Central memory CD8-positive, alpha-beta T cell (primary cell): ENCODE measurements at regions not wholly inside any gene's neighbourhood (a gene's known extent, or its start where the extent isn't known, plus 50 kb on each side); places are given as distances from the start of the nearest gene placed in this dataset.

Experiments
- ATAC-seq: fragments of 150-1000 bp; cut with Tn5 transposase; replicated peaks from 2 replicates; pipeline ENCODE4 v1.10.0; 2022; ENCODE audit warnings: mild to moderate bottlenecking, moderate FRiP score, moderate number of reproducible peaks; ENCODE audit not compliant: poor library complexity, severe bottlenecking; ENCODE audit errors: extremely low read depth
- DNase-seq, 2 donors: peaks; one replicate each; pipeline ENCODE4 v3.0.0; 2021; ENCODE audit warnings: low spot score in 2 of 2
- H3K27ac Mint-ChIP-seq: one replicate; pipeline ENCODE4 v1.8.0; 2022; ENCODE audit warnings: low read depth, mild to moderate bottlenecking, moderate library complexity, mixed read lengths
- H3K27me3 Mint-ChIP-seq: one replicate; pipeline ENCODE4 v1.8.0; 2022; ENCODE audit warnings: mixed read lengths
- H3K36me3 Mint-ChIP-seq: one replicate; pipeline ENCODE4 v1.8.0; 2022; ENCODE audit warnings: mild to moderate bottlenecking, moderate library complexity, mixed read lengths; ENCODE audit not compliant: insufficient read depth
- H3K4me1 Mint-ChIP-seq: one replicate; pipeline ENCODE4 v1.8.0; 2022; ENCODE audit warnings: mixed read lengths
- H3K4me3 Mint-ChIP-seq: one replicate; pipeline ENCODE4 v1.8.0; 2022; ENCODE audit warnings: mild to moderate bottlenecking, moderate library complexity, mixed read lengths
- H3K9me3 Mint-ChIP-seq: one replicate; pipeline ENCODE4 v1.8.0; 2022; ENCODE audit warnings: mixed read lengths

- ATAC-seq = no peak
- Mint-ChIP-seq H3K27ac (no peak overlapping the region), H3K4me3 (no peak overlapping the region), H3K36me3 (no peaks in the 10 kb centered on the region), H3K9me3 (no peaks in the 10 kb centered on the region), H3K27me3 (peaks cover 25% of the 10 kb centered on the region), H3K4me1 (no peaks in the 10 kb centered on the region)
- DNase-seq = no peak
These were observed 172.5 kb downstream of the DHX15 start for GRCh38 chr4:24411806-24412205.

DNA sequence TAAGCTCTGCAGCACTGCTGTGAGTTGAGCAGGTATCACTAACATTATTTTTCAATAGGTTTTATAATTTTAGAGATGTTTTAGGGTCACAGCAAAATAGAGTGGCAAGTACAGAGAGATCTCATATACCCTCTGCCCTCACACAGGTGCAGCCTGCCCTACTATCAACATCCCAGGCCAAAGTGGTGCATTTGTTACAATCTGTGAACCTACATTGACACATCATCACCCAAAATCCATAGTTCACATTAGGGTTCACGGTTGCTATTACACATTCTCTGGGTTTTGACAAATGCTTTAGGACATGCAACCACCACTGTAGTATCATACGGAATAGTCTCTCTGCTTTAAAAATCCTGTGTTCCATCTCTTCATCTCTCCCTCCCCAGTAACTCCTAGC, 173.1 kb downstream of the DHX15 start:
- H3K36me3 Mint-ChIP-seq = no peaks in the 10 kb centered on the region
- no peak overlapping the region for H3K4me3 Mint-ChIP-seq
- H3K4me1 Mint-ChIP-seq = no peaks in the 10 kb centered on the region
- no peak for ATAC-seq
- H3K9me3 Mint-ChIP-seq = no peaks in the 10 kb centered on the region
- no peak for DNase-seq
- peaks cover 20% of the 10 kb centered on the region for H3K27me3 Mint-ChIP-seq
- H3K27ac Mint-ChIP-seq = no peak overlapping the region

DNA sequence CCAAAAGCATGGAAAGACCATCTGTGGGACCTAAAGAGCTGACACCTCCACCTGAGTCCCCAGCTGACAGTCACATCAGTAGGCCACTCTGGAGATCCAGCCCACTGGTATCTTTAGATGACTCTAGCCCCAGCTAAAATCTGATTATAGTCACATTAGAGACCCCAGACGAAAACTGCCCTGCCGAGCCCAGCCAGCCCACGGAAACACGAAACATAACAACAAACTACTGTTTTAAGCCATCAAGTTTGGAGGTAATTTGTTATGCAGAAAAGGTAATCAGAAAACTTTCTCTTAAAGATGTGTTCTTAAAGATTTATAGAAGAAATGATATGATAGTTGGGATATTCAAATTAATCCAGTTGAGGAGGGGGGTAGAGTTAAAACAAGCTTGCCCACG, 175.7 kb downstream of the DHX15 start:
- Mint-ChIP-seq H3K27me3 (peaks cover 10% of the 10 kb centered on the region), H3K4me1 (no peaks in the 10 kb centered on the region), H3K27ac (no peak overlapping the region), H3K9me3 (no peaks in the 10 kb centered on the region), H3K4me3 (no peak overlapping the region), H3K36me3 (no peaks in the 10 kb centered on the region)
- no peak for DNase-seq
- ATAC-seq = no peak

- DNase-seq = no peak
- Mint-ChIP-seq H3K9me3 (no peaks in the 10 kb centered on the region), H3K27ac (no peak overlapping the region), H3K36me3 (peaks cover 1% of the 10 kb centered on the region), H3K4me3 (no peak overlapping the region), H3K27me3 (peaks cover 11% of the 10 kb centered on the region), H3K4me1 (no peaks in the 10 kb centered on the region)
- ATAC-seq = no peak
These were observed 178.4 kb downstream of the DHX15 start for GRCh38 chr4:24405926-24406325.

DNA sequence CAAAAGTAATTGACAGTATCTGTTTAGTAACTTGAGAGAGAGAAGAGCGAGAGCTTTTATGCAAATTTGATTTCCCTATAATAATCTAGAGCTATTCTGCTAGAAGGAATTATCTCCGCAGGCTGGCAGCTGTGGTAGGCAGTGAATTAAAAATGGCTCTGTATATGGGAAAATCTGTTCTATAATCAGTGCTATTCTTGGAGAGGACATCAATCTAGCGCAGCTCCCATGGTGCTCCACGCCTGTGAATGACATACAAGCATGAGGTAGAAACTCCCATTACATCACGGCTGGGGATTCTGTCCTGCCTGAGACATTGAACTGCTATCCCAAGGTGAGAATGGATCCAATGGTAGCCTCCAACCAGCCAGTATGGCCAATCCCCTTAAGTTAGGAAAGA, 179.0 kb downstream of the DHX15 start:
- no peak overlapping the region for H3K4me3 Mint-ChIP-seq
- H3K9me3 Mint-ChIP-seq = no peaks in the 10 kb centered on the region
- no peak for DNase-seq
- no peak for ATAC-seq
- no peak overlapping the region for H3K27ac Mint-ChIP-seq
- H3K27me3 Mint-ChIP-seq = peaks cover 13% of the 10 kb centered on the region
- H3K4me1 Mint-ChIP-seq = no peaks in the 10 kb centered on the region
- H3K36me3 Mint-ChIP-seq = peaks cover 1% of the 10 kb centered on the region

DNA sequence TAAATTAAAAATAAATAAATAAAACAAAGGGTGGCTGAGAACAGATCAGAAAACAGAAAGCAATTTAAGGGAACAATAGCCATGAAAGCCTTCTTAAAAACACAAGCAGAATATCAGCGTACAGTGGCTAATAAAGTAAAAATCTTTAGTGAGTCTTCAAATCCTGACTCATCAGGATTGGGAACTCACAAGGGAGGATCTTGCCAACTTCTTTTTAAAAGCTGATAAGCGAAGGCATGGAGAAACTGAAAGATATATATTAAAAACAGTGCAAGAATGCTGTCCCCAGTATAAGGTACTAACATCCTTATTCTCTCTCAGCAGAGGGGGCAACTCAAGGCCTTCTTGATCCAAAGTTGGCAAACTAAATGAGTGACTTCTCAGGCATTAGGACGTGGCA, 180.1 kb downstream of the DHX15 start:
- H3K4me1 Mint-ChIP-seq = no peaks in the 10 kb centered on the region
- H3K4me3 Mint-ChIP-seq = no peak overlapping the region
- H3K36me3 Mint-ChIP-seq = peaks cover 1% of the 10 kb centered on the region
- H3K9me3 Mint-ChIP-seq = no peaks in the 10 kb centered on the region
- no peak overlapping the region for H3K27ac Mint-ChIP-seq
- peaks cover 13% of the 10 kb centered on the region for H3K27me3 Mint-ChIP-seq
- ATAC-seq = no peak
- DNase-seq = no peak

DNA sequence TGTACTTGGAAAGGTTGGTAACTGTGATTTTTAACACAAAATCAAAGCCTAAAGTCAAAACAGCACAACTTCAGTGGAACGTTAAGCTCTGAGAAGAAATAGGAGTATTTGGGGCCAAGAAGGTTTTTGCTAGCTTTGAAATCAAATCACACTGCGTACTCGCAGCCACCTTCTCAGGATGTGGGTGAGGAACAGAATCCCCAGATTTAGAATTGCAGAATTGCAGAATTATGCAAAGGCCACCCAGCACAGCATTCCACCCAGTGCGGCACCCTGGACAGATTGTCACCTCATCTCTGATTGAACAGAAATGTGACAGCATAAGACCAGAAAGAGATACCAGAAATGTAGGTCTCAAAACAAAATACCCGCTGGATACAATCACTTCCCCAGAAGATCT, 181.1 kb downstream of the DHX15 start:
- H3K27me3 Mint-ChIP-seq = peaks cover 13% of the 10 kb centered on the region
- no peaks in the 10 kb centered on the region for H3K9me3 Mint-ChIP-seq
- H3K27ac Mint-ChIP-seq = no peak overlapping the region
- H3K4me1 Mint-ChIP-seq = no peaks in the 10 kb centered on the region
- no peak for ATAC-seq
- no peak overlapping the region for H3K4me3 Mint-ChIP-seq
- no peak for DNase-seq
- H3K36me3 Mint-ChIP-seq = peaks cover 1% of the 10 kb centered on the region

GRCh38 chr4:24400537-24400936, 183.8 kb downstream of the DHX15 start:
- H3K27me3 Mint-ChIP-seq = peaks cover 23% of the 10 kb centered on the region

GRCh38 chr4:24396988-24397387, 187.4 kb downstream of the DHX15 start:
- DNase-seq (no peak), ATAC-seq (no peak)
- Mint-ChIP-seq H3K4me3 (no peak overlapping the region), H3K27me3 (peaks cover 22% of the 10 kb centered on the region), H3K36me3 (peaks cover 1% of the 10 kb centered on the region), H3K9me3 (no peaks in the 10 kb centered on the region), H3K4me1 (no peaks in the 10 kb centered on the region), H3K27ac (no peak overlapping the region)

More at GRCh38 chr4:24400537-24400936, 183.8 kb downstream of the DHX15 start:
- no peak overlapping the region for H3K4me3 Mint-ChIP-seq
- ATAC-seq = no peak
- no peaks in the 10 kb centered on the region for H3K9me3 Mint-ChIP-seq
- peaks cover 1% of the 10 kb centered on the region for H3K36me3 Mint-ChIP-seq
- no peak overlapping the region for H3K27ac Mint-ChIP-seq
- DNase-seq = no peak
- H3K4me1 Mint-ChIP-seq = no peaks in the 10 kb centered on the region

GRCh38 chr4:24395937-24396336, 188.4 kb downstream of the DHX15 start:
- Mint-ChIP-seq H3K36me3 (no peaks in the 10 kb centered on the region), H3K4me1 (no peaks in the 10 kb centered on the region), H3K9me3 (no peaks in the 10 kb centered on the region), H3K4me3 (no peak overlapping the region), H3K27ac (no peak overlapping the region), H3K27me3 (peaks cover 11% of the 10 kb centered on the region)
- no peak for ATAC-seq
- DNase-seq = no peak

DNA sequence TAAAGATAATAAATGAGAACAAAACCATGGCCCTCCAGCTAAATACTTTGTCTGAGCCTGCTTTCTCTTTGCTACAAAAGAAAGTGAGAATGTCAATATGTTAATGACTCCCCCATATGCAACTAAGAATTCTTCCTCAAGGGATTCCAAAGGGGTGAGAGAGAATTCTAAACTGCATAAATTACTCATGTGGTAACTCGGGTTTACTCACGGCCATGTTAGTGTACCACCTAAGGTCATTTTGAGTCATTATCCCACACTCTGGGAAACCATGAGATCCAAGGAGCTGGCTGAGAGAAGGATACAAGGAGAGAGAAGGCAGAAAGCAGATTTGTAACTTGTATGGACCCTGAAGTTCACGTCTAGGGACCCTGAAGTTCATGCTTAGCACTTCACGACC, 190.3 kb downstream of the DHX15 start:
- no peak for ATAC-seq
- H3K27me3 Mint-ChIP-seq = peaks cover 10% of the 10 kb centered on the region
- DNase-seq = no peak
- no peak overlapping the region for H3K4me3 Mint-ChIP-seq
- no peaks in the 10 kb centered on the region for H3K36me3 Mint-ChIP-seq
- no peaks in the 10 kb centered on the region for H3K9me3 Mint-ChIP-seq
- H3K4me1 Mint-ChIP-seq = no peaks in the 10 kb centered on the region
- H3K27ac Mint-ChIP-seq = no peak overlapping the region

DNA sequence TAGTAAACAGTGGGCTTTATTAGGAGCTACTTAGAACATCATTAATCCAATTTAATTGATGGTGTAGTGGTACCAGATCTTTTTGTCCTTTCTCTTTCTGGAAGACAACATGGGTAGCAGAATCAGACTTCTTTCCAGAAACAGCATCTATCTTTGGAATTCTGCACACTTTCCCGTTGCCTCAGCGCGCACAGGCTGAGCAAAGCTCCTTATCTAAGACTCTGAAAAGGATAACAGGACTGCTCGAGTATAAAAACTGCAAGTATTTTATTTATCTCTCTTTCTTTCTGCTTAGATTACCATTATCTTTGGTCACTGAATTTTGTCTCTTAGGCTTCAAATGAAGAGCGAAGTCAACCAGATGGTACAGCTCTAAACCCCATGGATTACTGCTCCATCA, 191.7 kb downstream of the DHX15 start:
- H3K27ac Mint-ChIP-seq = no peak overlapping the region
- no peaks in the 10 kb centered on the region for H3K36me3 Mint-ChIP-seq
- H3K27me3 Mint-ChIP-seq = peaks cover 10% of the 10 kb centered on the region
- DNase-seq (no peak), ATAC-seq (no peak)
- no peaks in the 10 kb centered on the region for H3K9me3 Mint-ChIP-seq
- no peaks in the 10 kb centered on the region for H3K4me1 Mint-ChIP-seq
- H3K4me3 Mint-ChIP-seq = no peak overlapping the region

- Mint-ChIP-seq H3K27me3 (peaks cover 16% of the 10 kb centered on the region), H3K9me3 (peaks cover 24% of the 10 kb centered on the region), H3K4me1 (no peaks in the 10 kb centered on the region), H3K36me3 (no peaks in the 10 kb centered on the region), H3K4me3 (no peak overlapping the region), H3K27ac (no peak overlapping the region)
- ATAC-seq = no peak
- DNase-seq = no peak
These were observed 202.0 kb downstream of the DHX15 start for GRCh38 chr4:24382381-24382780.
